Keratinocyte (primary cell): ENCODE measurements at regions not wholly inside any gene's neighbourhood (a gene's known extent, or its start where the extent isn't known, plus 50 kb on each side); places are given as distances from the start of the nearest gene placed in this dataset.
"Not testable (repeated sequence)": the region's sequence is repeated elsewhere in the genome, so short reads cannot be mapped to it uniquely, and the experiment has no call there.

Experiments
- EZH2 ChIP-seq: IDR thresholded peaks from one replicate; pipeline ENCODE4 v1.6.1; 2012; ENCODE audit warnings: inconsistent platforms, mild to moderate bottlenecking, low read length, moderate library complexity
- TF ChIP-seq, protein P1 (sequence below), 3 experiments: IDR thresholded peaks in 1 of 3; conservative IDR thresholded peaks in 1 of 3; optimal IDR thresholded peaks in 1 of 3; 2 replicates in 2 of 3; 3 replicates in 1 of 3; pipeline versions ENCODE3 to v1.5.1; 2011; ENCODE audit warnings: low read length in 3 of 3, mild to moderate bottlenecking in 3 of 3, moderate library complexity in 2 of 3, control low read depth in 1 of 3, inconsistent platforms in 1 of 3; ENCODE audit not compliant: insufficient read depth in 2 of 3; ENCODE audit errors: extremely low read depth in 1 of 3

DNA sequence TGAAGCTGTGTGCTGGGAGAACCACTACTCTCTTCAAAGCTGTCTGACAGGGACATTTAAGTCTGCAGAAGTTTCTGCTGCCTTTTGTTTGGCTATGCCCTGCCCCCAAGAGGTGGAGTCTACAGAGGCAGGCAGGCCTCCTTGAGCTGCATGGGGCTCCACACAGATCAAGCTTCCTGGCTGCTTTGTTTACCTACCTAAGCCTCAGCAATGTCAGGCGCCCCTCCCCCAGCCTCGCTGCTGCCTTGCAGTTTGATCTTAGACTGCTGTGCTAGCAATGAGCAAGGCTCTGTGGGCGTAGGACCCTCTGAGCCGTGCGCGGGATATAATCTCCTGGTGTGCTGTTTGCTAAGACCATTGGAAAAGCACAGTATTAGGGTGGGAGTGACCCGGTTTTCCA is 103.3 kb upstream of the SALL1 start:
- TF ChIP-seq, protein P1, sequence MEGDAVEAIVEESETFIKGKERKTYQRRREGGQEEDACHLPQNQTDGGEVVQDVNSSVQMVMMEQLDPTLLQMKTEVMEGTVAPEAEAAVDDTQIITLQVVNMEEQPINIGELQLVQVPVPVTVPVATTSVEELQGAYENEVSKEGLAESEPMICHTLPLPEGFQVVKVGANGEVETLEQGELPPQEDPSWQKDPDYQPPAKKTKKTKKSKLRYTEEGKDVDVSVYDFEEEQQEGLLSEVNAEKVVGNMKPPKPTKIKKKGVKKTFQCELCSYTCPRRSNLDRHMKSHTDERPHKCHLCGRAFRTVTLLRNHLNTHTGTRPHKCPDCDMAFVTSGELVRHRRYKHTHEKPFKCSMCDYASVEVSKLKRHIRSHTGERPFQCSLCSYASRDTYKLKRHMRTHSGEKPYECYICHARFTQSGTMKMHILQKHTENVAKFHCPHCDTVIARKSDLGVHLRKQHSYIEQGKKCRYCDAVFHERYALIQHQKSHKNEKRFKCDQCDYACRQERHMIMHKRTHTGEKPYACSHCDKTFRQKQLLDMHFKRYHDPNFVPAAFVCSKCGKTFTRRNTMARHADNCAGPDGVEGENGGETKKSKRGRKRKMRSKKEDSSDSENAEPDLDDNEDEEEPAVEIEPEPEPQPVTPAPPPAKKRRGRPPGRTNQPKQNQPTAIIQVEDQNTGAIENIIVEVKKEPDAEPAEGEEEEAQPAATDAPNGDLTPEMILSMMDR (optimal IDR thresholded peaks at IDR 0.05 in 1 of 3, IDR thresholded peaks at IDR 0.05 in 1 of 3, conservative IDR thresholded peaks at IDR 0.05 in 1 of 3; ENCODE audit: extremely low read depth in 1 of 3, insufficient read depth in 2 of 3, low read length in 3 of 3): not testable (repeated sequence)
- not testable (repeated sequence) for TF ChIP-seq EZH2
